ENCODE measurements at regions not wholly inside any gene's neighbourhood (a gene's known extent, or its start where the extent isn't known, plus 50 kb on each side); places are given as distances from the start of the nearest gene placed in this dataset.

GRCh38 chr1:222275001-222275728 lies 272.7 kb downstream of the HHIPL2 start:
- DNase-seq (ENCODE audit: low read depth), result no peak
- no peak overlapping the region for H3K4me3 ChIP-seq (ENCODE audit: low read length)
- TF ChIP-seq CTCF (IDR thresholded peaks at IDR 0.05; ENCODE audit: insufficient read depth, low read depth, low read length, missing control alignments), result no peak

DNA sequence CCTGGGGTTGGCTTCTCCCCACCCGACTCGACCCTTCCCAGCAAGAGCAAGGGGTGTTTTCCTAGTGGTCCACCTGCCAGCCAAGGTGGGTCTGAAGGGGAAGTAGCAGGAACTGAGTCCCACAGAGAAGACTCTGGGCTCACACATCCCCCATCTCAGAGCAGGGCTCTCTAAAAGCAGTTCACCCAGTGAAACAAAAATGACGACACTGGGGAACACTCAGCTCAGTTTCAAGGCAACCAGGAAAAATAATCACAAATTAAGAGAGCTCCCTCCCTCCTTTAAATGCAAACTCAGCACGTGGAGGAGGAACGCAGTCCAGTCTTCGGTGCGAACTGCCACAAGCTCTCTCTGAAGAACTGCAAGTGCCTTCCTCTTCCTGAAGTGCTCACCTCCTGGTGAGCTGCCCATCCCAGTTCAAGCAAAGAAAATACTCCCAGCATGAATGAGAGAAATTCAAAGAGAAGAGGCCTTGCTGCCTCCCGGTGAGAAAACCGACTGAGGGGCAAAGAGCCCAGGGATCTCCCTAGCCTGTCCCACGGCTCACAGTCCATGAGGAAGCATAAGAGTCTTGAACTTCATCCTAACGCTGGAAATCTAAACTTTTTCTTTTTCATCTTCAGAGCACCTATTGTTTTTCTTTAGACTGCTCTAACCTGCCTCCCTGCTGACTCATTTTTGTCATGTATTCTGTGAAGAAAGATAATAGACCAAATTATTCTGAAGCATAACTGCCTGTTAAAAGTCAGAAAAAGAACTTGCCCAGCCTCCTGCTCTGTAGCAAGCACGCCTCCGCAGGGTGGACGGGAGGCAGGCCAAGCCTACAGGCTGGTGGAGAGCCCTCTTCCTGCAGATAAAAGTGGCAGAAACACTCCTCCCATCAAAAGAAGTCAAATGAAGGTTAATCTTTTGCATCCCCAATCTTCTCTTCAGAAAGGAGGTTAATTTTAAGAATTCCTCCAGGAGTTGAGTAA lies 281.4 kb downstream of the HHIPL2 start:
- DNase-seq (ENCODE audit: low read depth), result peak; percentile 45
- TF ChIP-seq CTCF (IDR thresholded peaks at IDR 0.05; ENCODE audit: insufficient read depth, low read depth, low read length, missing control alignments), result no peak

DNA sequence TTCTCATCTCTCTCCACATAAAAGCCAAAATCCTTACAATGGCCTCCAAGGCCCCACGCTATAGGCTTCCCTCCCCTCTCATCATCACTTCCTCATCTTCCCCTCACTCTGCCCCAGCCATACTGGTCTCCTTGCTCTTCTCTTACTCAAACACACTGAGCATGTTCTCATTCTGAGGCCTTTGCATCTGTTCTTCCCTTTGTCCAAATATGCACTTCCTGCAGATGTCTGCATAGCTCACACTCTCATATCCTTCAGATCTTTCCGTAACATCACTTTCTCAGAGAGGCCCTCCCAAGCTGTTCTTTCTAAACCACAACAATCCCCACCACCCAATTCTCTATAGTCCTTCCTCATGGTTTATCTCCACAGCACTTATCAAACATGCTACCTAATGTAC lies 284.1 kb downstream of the HHIPL2 start:
- no peak for DNase-seq (ENCODE audit: low read depth)
- TF ChIP-seq CTCF (IDR thresholded peaks at IDR 0.05; ENCODE audit: insufficient read depth, low read depth, low read length, missing control alignments), result no peak
- H3K4me3 ChIP-seq (ENCODE audit: low read length), result no peak overlapping the region

More for the DNA sequence above, 281.4 kb downstream of the HHIPL2 start:
- no peak overlapping the region for H3K4me3 ChIP-seq (ENCODE audit: low read length)

DNA sequence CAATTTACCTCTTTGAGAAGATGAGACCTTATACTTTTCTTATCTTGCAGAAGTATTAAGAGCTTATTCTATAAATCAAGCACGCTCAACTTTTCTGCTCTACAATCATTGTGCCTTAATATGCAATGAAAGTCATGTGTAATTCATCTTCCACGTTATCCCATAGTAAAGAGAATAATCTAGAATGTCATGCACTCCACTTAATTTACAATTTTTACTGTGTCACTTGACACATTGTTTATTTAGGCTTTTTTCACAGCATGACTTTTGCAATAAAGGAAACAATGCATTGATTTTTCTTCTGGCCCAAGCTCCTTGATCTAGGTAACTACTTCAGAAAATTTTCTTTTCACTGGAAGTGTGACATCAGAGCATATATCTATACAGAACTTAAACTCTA lies 290.9 kb downstream of the HHIPL2 start:
- no peak overlapping the region for H3K4me3 ChIP-seq (ENCODE audit: low read length)
- TF ChIP-seq CTCF (IDR thresholded peaks at IDR 0.05; ENCODE audit: insufficient read depth, low read depth, low read length, missing control alignments), result no peak
- no peak for DNase-seq (ENCODE audit: low read depth)

DNA sequence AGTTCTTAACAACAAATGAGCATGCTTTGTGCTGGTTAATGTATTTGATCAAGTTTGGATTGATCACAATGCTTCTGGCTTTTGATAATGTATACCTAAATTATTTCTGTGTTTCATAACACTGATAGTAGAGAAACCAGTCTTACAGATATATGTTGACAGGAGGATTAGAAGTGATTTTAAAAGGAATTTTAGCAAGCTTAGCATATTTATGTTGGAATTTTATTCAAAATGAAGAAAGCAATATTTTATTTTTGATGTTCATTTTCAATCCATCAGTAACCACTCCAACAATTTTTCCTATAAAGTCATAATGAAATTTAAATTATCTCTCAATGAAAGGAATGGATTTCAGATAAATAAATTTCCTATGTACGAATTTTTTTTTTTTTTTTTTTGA lies 291.8 kb downstream of the HHIPL2 start:
- DNase-seq (ENCODE audit: low read depth), result no peak
- no peak overlapping the region for H3K4me3 ChIP-seq (ENCODE audit: low read length)
- no peak for TF ChIP-seq CTCF (IDR thresholded peaks at IDR 0.05; ENCODE audit: insufficient read depth, low read depth, low read length, missing control alignments)

DNA sequence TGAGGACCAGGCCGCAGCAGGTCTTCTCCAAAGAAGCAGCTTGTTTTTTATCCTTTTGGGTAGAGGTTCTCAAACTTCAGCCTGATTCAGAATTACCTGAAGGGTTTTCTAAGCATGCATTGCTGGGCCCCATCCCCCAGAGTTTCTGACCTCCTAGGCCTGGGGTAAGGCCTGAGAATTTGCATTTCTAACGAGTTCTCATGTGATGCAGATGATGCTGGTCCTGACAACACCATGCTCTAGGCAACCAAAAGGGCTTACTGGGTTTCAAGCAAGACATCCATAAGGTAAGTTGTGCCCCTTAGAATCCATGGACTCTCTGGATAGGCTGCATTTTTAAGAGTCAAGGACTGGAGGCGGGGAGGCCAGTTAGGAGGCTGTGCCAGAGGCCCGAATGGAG lies 295.1 kb downstream of the HHIPL2 start:
- no peak for DNase-seq (ENCODE audit: low read depth)
- TF ChIP-seq CTCF (IDR thresholded peaks at IDR 0.05; ENCODE audit: insufficient read depth, low read depth, low read length, missing control alignments), result no peak
- no peak overlapping the region for H3K4me3 ChIP-seq (ENCODE audit: low read length)

Data from epithelial cell of esophagus (primary cell).